ENCODE measurements at regions not wholly inside any gene's neighbourhood (a gene's known extent, or its start where the extent isn't known, plus 50 kb on each side); places are given as distances from the start of the nearest gene placed in this dataset.

DNA sequence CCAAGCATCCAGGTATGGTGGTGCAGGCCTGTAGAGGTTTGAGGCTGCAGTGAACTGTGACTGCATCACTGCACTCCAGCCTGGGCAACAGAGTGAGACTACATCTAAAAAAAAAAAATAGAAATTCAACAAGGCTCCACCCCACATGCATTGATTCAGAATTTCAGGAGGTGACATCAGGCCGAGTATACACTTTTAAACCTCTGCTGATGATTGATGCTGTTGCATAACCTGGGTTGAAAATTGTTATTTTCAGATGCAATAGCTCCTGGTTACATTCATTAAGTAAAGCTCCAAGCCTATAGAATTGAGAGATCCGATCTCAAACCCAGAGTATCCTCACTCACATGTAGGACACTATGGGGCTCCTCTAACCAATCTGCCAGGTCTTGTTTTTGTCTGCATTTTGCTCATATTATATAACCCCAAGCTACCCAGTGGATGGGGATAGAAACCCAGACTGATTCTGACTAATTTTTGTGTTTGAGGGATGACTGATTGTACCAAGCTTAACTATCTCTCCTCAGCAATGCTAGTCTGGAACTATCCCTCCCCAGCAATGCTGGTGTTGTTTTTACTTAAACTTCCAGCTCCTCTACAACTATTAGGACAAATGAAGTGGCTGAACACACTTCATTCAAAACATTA lies 123.5 kb upstream of the PREP start:
- TF ChIP-seq POLR2A (IDR thresholded peaks at IDR 0.05; ENCODE audit: low read depth, low read length) (no peak), POU2F2 (IDR thresholded peaks at IDR 0.05; ENCODE audit: low read depth, low read length) (no peak)

Data from GM12891 (cell line).